Esophagus muscularis mucosa (tissue), 4 donors: ENCODE measurements at regions not wholly inside any gene's neighbourhood (a gene's known extent, or its start where the extent isn't known, plus 50 kb on each side); places are given as distances from the start of the nearest gene placed in this dataset.

Source experiments
- DNase-seq: peaks from one replicate; pipeline ENCODE4 v3.0.0-alpha.2; 2017; ENCODE audit errors: extremely low spot score
- H3K27ac ChIP-seq, 4 donors: fragments of 200-600 bp; sonication (generic); replicated peaks in 1 of 4; 1 replicate in 3 of 4; 2 replicates in 1 of 4; pipeline ENCODE4 v1.5.1; 2016 to 2019; ENCODE audit warnings: mild to moderate bottlenecking in 1 of 4
- H3K27me3 ChIP-seq, 4 donors: fragments of 200-600 bp; sonication (generic); one replicate each; pipeline versions ENCODE4 v1.5.1 to v1.6.0; 2016 to 2019
- H3K36me3 ChIP-seq, 4 donors: fragments of 200-600 bp; sonication (generic); one replicate each; pipeline ENCODE4 v1.5.1; 2016 to 2019
- H3K4me1 ChIP-seq, 4 donors: fragments of 200-600 bp; sonication (generic); one replicate each; pipeline ENCODE4 v1.5.1; 2016 to 2019
- H3K4me3 ChIP-seq, 4 donors: fragments of 200-600 bp; sonication (generic); 1 replicate in 2 of 4; 2 replicates in 2 of 4; pipeline ENCODE4 v1.5.1; 2016 to 2019; ENCODE audit warnings: mild to moderate bottlenecking in 4 of 4, moderate library complexity in 1 of 4
- H3K9me3 ChIP-seq, 4 donors: fragments of 200-600 bp; sonication (generic); 1 replicate in 3 of 4; 2 replicates in 1 of 4; pipeline ENCODE4 v1.5.1; 2016 to 2019
- CTCF ChIP-seq, 3 experiments: fragments of 200-600 bp in 2 of 3; fragments of 450-650 bp in 1 of 3; sonication (generic) in 2 of 3; IDR thresholded peaks; one replicate each; pipeline ENCODE4 v1.5.1; 2017 to 2019; ENCODE audit warnings: antibody characterized with exemption in 3 of 3, mild to moderate bottlenecking in 2 of 3, moderate library complexity in 1 of 3
- EP300 ChIP-seq: sonication (generic); formaldehyde crosslinking; IDR thresholded peaks from one replicate; pipeline ENCODE4 v1.6.1; 2017; ENCODE audit warnings: antibody characterized with exemption
- POLR2A ChIP-seq: fragments of 450-650 bp; IDR thresholded peaks from one replicate; pipeline ENCODE4 v1.6.1; 2017; ENCODE audit warnings: antibody characterized with exemption, moderate library complexity, mild to moderate bottlenecking, low read depth
- POLR2AphosphoS5 ChIP-seq, 2 donors: sonication (generic); formaldehyde crosslinking; IDR thresholded peaks; one replicate each; pipeline ENCODE4 v1.6.1; 2017; ENCODE audit warnings: antibody characterized with exemption in 2 of 2
- WGBS: methylation state at CpG from one replicate; pipeline ENCODE4 v1.1.5; 2018; 5-methylcytosine and 5-hydroxymethylcytosine counted together
- intact Hi-C: fragments of 100-400 bp; cut with DNase I; formaldehyde crosslinking; loops from one replicate; pipeline ENCODE4 v1.15.1; 2023

- TF ChIP-seq POLR2A = no peak
- no peak for TF ChIP-seq POLR2AphosphoS5 (IDR thresholded peaks at IDR 0.05)
- TF ChIP-seq EP300 = no peak
- no peak for TF ChIP-seq CTCF (IDR thresholded peaks at IDR 0.05)
- intact Hi-C loops = no loop called here
- DNase-seq = no peak
- Histone ChIP-seq H3K4me3 (no peak overlapping the region), H3K27ac (no peak overlapping the region), H3K27me3 (no peaks in the 10 kb centered on the region), H3K9me3 (peaks cover 0 to 17% (median 11%) of the 10 kb centered on the region in 4 donors), H3K36me3 (no peaks in the 10 kb centered on the region), H3K4me1 (peaks cover 0 to 3% (median 0%) of the 10 kb centered on the region in 4 donors)
- 81% methylated on average over 4 of the region's 4 CpGs for WGBS
These were observed 79.9 kb upstream of the LMCD1 start for GRCh38 chr3:8421711-8422110.

- 47% methylated on average over 2 of the region's 2 CpGs for WGBS
- H3K4me3 ChIP-seq = no peak overlapping the region
These were observed 78.3 kb upstream of the LMCD1 start for GRCh38 chr3:8423307-8423706.

GRCh38 chr3:8424281-8424680 is 77.3 kb upstream of the LMCD1 start:
- 92% methylated on average over 3 of the region's 3 CpGs for WGBS
- H3K4me1 ChIP-seq = no peaks in the 10 kb centered on the region
- DNase-seq = no peak
- H3K36me3 ChIP-seq = no peaks in the 10 kb centered on the region
- TF ChIP-seq POLR2AphosphoS5 (IDR thresholded peaks at IDR 0.05) (no peak), CTCF (IDR thresholded peaks at IDR 0.05) (no peak), POLR2A (no peak), EP300 (no peak)
- H3K27ac ChIP-seq = no peak overlapping the region
- no peak overlapping the region for H3K4me3 ChIP-seq
- intact Hi-C loops = no loop called here
- H3K27me3 ChIP-seq = no peaks in the 10 kb centered on the region
- peaks cover 0 to 17% (median 11%) of the 10 kb centered on the region in 4 donors for H3K9me3 ChIP-seq

More at GRCh38 chr3:8423307-8423706, 78.3 kb upstream of the LMCD1 start:
- TF ChIP-seq POLR2AphosphoS5 (IDR thresholded peaks at IDR 0.05) (no peak), EP300 (no peak), CTCF (IDR thresholded peaks at IDR 0.05) (no peak)
- Histone ChIP-seq H3K27me3 (no peaks in the 10 kb centered on the region), H3K27ac (no peak overlapping the region), H3K36me3 (no peaks in the 10 kb centered on the region), H3K4me1 (no peaks in the 10 kb centered on the region), H3K9me3 (peaks cover 0 to 17% (median 11%) of the 10 kb centered on the region in 4 donors)
- intact Hi-C loops = no loop called here
- DNase-seq = no peak

GRCh38 chr3:8436661-8437287 is 64.8 kb upstream of the LMCD1 start:
- H3K27ac ChIP-seq = peak overlapping the region in 2 of 4 donors; percentile 4 to 19
- TF ChIP-seq POLR2A (no peak), POLR2AphosphoS5 (IDR thresholded peaks at IDR 0.05) (peak in 1 of 2 donors; percentile 53), EP300 (peak; percentile 9), CTCF (IDR thresholded peaks at IDR 0.05) (no peak)
- WGBS = 86% methylated on average over 8 of the region's 8 CpGs
- peaks cover 0 to 13% (median 2%) of the 10 kb centered on the region in 4 donors for H3K4me1 ChIP-seq
- intact Hi-C loops = no loop called here
- H3K9me3 ChIP-seq = no peaks in the 10 kb centered on the region
- H3K4me3 ChIP-seq = no peak overlapping the region
- no peaks in the 10 kb centered on the region for H3K27me3 ChIP-seq
- H3K36me3 ChIP-seq = no peaks in the 10 kb centered on the region
- no peak for DNase-seq
